ENCODE measurements at regions not wholly inside any gene's neighbourhood (a gene's known extent, or its start where the extent isn't known, plus 50 kb on each side); places are given as distances from the start of the nearest gene placed in this dataset.

DNA sequence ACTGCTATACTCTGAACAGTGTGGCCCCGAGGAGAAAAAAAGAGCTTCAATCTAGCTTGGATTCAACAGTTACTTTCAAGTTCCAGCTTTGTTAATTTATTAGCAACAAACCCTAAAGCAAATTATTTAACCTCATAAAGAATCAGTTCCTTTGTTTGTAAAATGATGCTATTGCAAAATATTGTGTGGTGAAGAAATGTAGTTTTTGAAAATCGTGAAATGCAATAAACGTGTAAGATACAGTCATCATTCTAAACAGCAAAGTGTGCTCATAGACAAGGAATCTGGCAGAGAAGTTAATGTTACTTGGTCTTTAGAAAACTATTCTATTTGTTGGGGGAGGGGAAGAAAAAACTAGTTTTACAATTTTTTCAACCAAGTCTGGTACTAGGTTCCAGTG, 297.6 kb upstream of the ADGRL4 start:
- TF ChIP-seq, protein P1, sequence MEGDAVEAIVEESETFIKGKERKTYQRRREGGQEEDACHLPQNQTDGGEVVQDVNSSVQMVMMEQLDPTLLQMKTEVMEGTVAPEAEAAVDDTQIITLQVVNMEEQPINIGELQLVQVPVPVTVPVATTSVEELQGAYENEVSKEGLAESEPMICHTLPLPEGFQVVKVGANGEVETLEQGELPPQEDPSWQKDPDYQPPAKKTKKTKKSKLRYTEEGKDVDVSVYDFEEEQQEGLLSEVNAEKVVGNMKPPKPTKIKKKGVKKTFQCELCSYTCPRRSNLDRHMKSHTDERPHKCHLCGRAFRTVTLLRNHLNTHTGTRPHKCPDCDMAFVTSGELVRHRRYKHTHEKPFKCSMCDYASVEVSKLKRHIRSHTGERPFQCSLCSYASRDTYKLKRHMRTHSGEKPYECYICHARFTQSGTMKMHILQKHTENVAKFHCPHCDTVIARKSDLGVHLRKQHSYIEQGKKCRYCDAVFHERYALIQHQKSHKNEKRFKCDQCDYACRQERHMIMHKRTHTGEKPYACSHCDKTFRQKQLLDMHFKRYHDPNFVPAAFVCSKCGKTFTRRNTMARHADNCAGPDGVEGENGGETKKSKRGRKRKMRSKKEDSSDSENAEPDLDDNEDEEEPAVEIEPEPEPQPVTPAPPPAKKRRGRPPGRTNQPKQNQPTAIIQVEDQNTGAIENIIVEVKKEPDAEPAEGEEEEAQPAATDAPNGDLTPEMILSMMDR (IDR thresholded peaks at IDR 0.05; ENCODE audit: poor library complexity, severe bottlenecking), result no peak
- no peak for TF ChIP-seq RAD21 (conservative IDR thresholded peaks at IDR 0.05)

Data from neural cell (in vitro differentiated cells).